Effector memory CD8-positive, alpha-beta T cell (primary cell): ENCODE measurements at regions not wholly inside any gene's neighbourhood (a gene's known extent, or its start where the extent isn't known, plus 50 kb on each side); places are given as distances from the start of the nearest gene placed in this dataset.

Source experiments
- ATAC-seq: fragments of 150-1000 bp; cut with Tn5 transposase; replicated peaks from 2 replicates; pipeline ENCODE4 v1.10.0; 2021; ENCODE audit warnings: mild to moderate bottlenecking, moderate library complexity
- DNase-seq, 3 experiments: peaks; one replicate each; pipeline ENCODE4 v3.0.0; 2021
- H3K27ac Mint-ChIP-seq, 2 donors: one replicate each; pipeline ENCODE4 v1.8.0; 2022; ENCODE audit warnings: mild to moderate bottlenecking in 2 of 2, mixed read lengths in 2 of 2, moderate library complexity in 2 of 2
- H3K27me3 Mint-ChIP-seq, 2 donors: one replicate each; pipeline ENCODE4 v1.8.0; 2022; ENCODE audit warnings: mixed read lengths in 2 of 2
- H3K36me3 Mint-ChIP-seq: one replicate; pipeline ENCODE4 v1.8.0; 2022; ENCODE audit warnings: mild to moderate bottlenecking, moderate library complexity, mixed read lengths; ENCODE audit not compliant: insufficient read depth
- H3K4me1 Mint-ChIP-seq, 2 donors: one replicate each; pipeline ENCODE4 v1.8.0; 2022; ENCODE audit warnings: low read depth in 2 of 2, mixed read lengths in 2 of 2
- H3K4me3 Mint-ChIP-seq, 2 donors: one replicate each; pipeline ENCODE4 v1.8.0; 2022; ENCODE audit warnings: mild to moderate bottlenecking in 2 of 2, mixed read lengths in 2 of 2, moderate library complexity in 2 of 2
- H3K9me3 Mint-ChIP-seq, 2 donors: one replicate each; pipeline ENCODE4 v1.8.0; 2022; ENCODE audit warnings: mixed read lengths in 2 of 2

GRCh38 chr11:129270446-129270845 lies 78.3 kb upstream of the ARHGAP32 start:
- ATAC-seq (no peak), DNase-seq (no peak)
- no peak overlapping the region for H3K27ac Mint-ChIP-seq
- H3K9me3 Mint-ChIP-seq = peaks cover 0 to 2% of the 10 kb centered on the region in 2 donors
- H3K27me3 Mint-ChIP-seq = peaks cover 5 to 11% of the 10 kb centered on the region in 2 donors
- H3K4me3 Mint-ChIP-seq = no peak overlapping the region
- no peaks in the 10 kb centered on the region for H3K36me3 Mint-ChIP-seq
- no peaks in the 10 kb centered on the region for H3K4me1 Mint-ChIP-seq

- H3K4me1 Mint-ChIP-seq = no peaks in the 10 kb centered on the region
- ATAC-seq (no peak), DNase-seq (no peak)
- no peak overlapping the region for H3K4me3 Mint-ChIP-seq
- H3K27me3 Mint-ChIP-seq = peaks cover 0 to 11% of the 10 kb centered on the region in 2 donors
- no peaks in the 10 kb centered on the region for H3K36me3 Mint-ChIP-seq
- peaks cover 0 to 2% of the 10 kb centered on the region in 2 donors for H3K9me3 Mint-ChIP-seq
- H3K27ac Mint-ChIP-seq = no peak overlapping the region
These were observed 76.2 kb upstream of the ARHGAP32 start for GRCh38 chr11:129268371-129268770.

GRCh38 chr11:129267716-129268115 lies 75.6 kb upstream of the ARHGAP32 start:
- Mint-ChIP-seq H3K9me3 (no peaks in the 10 kb centered on the region), H3K27ac (no peak overlapping the region), H3K27me3 (peaks cover 0 to 11% of the 10 kb centered on the region in 2 donors), H3K36me3 (no peaks in the 10 kb centered on the region), H3K4me1 (no peaks in the 10 kb centered on the region), H3K4me3 (no peak overlapping the region)
- DNase-seq (no peak), ATAC-seq (no peak)

GRCh38 chr11:129266536-129266935 lies 74.4 kb upstream of the ARHGAP32 start:
- Mint-ChIP-seq H3K36me3 (no peaks in the 10 kb centered on the region), H3K4me3 (no peak overlapping the region), H3K27ac (no peak overlapping the region), H3K9me3 (no peaks in the 10 kb centered on the region), H3K4me1 (no peaks in the 10 kb centered on the region), H3K27me3 (peaks cover 0 to 11% of the 10 kb centered on the region in 2 donors)
- no peak for DNase-seq
- no peak for ATAC-seq

GRCh38 chr11:129265125-129265788 lies 73.1 kb upstream of the ARHGAP32 start:
- Mint-ChIP-seq H3K27me3 (peaks cover 0 to 2% of the 10 kb centered on the region in 2 donors), H3K4me3 (no peak overlapping the region), H3K36me3 (no peaks in the 10 kb centered on the region), H3K9me3 (no peaks in the 10 kb centered on the region), H3K27ac (no peak overlapping the region), H3K4me1 (no peaks in the 10 kb centered on the region)
- DNase-seq (no peak), ATAC-seq (no peak)

- ATAC-seq = no peak
- no peaks in the 10 kb centered on the region for H3K27me3 Mint-ChIP-seq
- no peak overlapping the region for H3K4me3 Mint-ChIP-seq
- no peaks in the 10 kb centered on the region for H3K4me1 Mint-ChIP-seq
- H3K36me3 Mint-ChIP-seq = no peaks in the 10 kb centered on the region
- no peaks in the 10 kb centered on the region for H3K9me3 Mint-ChIP-seq
- H3K27ac Mint-ChIP-seq = no peak overlapping the region
- DNase-seq = no peak
These were observed 72.0 kb upstream of the ARHGAP32 start for GRCh38 chr11:129264114-129264513.

GRCh38 chr11:129260750-129261149 lies 68.6 kb upstream of the ARHGAP32 start:
- no peak overlapping the region for H3K4me3 Mint-ChIP-seq
- H3K27me3 Mint-ChIP-seq = peaks cover 0 to 10% of the 10 kb centered on the region in 2 donors
- no peak for ATAC-seq
- H3K36me3 Mint-ChIP-seq = no peaks in the 10 kb centered on the region
- H3K9me3 Mint-ChIP-seq = no peaks in the 10 kb centered on the region
- no peaks in the 10 kb centered on the region for H3K4me1 Mint-ChIP-seq
- no peak overlapping the region for H3K27ac Mint-ChIP-seq
- no peak for DNase-seq

GRCh38 chr11:129259931-129260348 lies 67.8 kb upstream of the ARHGAP32 start:
- no peak for ATAC-seq
- H3K4me1 Mint-ChIP-seq = no peaks in the 10 kb centered on the region

GRCh38 chr11:129258205-129258604 lies 66.1 kb upstream of the ARHGAP32 start:
- Mint-ChIP-seq H3K9me3 (no peaks in the 10 kb centered on the region), H3K27me3 (peaks cover 0 to 10% of the 10 kb centered on the region in 2 donors), H3K4me3 (no peak overlapping the region), H3K4me1 (no peaks in the 10 kb centered on the region), H3K27ac (no peak overlapping the region), H3K36me3 (no peaks in the 10 kb centered on the region)
- DNase-seq (no peak), ATAC-seq (no peak)

More at GRCh38 chr11:129259931-129260348, 67.8 kb upstream of the ARHGAP32 start:
- H3K9me3 Mint-ChIP-seq = no peaks in the 10 kb centered on the region
- no peak overlapping the region for H3K27ac Mint-ChIP-seq
- no peaks in the 10 kb centered on the region for H3K36me3 Mint-ChIP-seq
- no peak overlapping the region for H3K4me3 Mint-ChIP-seq
- DNase-seq = no peak
- peaks cover 0 to 10% of the 10 kb centered on the region in 2 donors for H3K27me3 Mint-ChIP-seq

- H3K4me3 Mint-ChIP-seq = no peak overlapping the region
- H3K9me3 Mint-ChIP-seq = no peaks in the 10 kb centered on the region
- no peak overlapping the region for H3K27ac Mint-ChIP-seq
- H3K27me3 Mint-ChIP-seq = peaks cover 0 to 10% of the 10 kb centered on the region in 2 donors
- no peaks in the 10 kb centered on the region for H3K4me1 Mint-ChIP-seq
- ATAC-seq (no peak), DNase-seq (no peak)
- no peaks in the 10 kb centered on the region for H3K36me3 Mint-ChIP-seq
These were observed 65.4 kb upstream of the ARHGAP32 start for GRCh38 chr11:129257512-129257911.

- no peak overlapping the region for H3K27ac Mint-ChIP-seq
- no peak overlapping the region for H3K4me3 Mint-ChIP-seq
- ATAC-seq (no peak), DNase-seq (no peak)
- no peaks in the 10 kb centered on the region for H3K4me1 Mint-ChIP-seq
- no peaks in the 10 kb centered on the region for H3K27me3 Mint-ChIP-seq
- H3K36me3 Mint-ChIP-seq = no peaks in the 10 kb centered on the region
- peaks cover 0 to 2% of the 10 kb centered on the region in 2 donors for H3K9me3 Mint-ChIP-seq
These were observed 60.5 kb upstream of the ARHGAP32 start for GRCh38 chr11:129252621-129253020.

GRCh38 chr11:129251067-129251466 lies 58.9 kb upstream of the ARHGAP32 start:
- no peak for DNase-seq
- Mint-ChIP-seq H3K4me3 (no peak overlapping the region), H3K4me1 (no peaks in the 10 kb centered on the region), H3K27ac (no peak overlapping the region), H3K9me3 (peaks cover 0 to 2% of the 10 kb centered on the region in 2 donors), H3K27me3 (no peaks in the 10 kb centered on the region), H3K36me3 (no peaks in the 10 kb centered on the region)
- no peak for ATAC-seq

- ATAC-seq = no peak
- DNase-seq = no peak
- Mint-ChIP-seq H3K9me3 (peaks cover 0 to 2% of the 10 kb centered on the region in 2 donors), H3K4me1 (no peaks in the 10 kb centered on the region), H3K4me3 (no peak overlapping the region), H3K27me3 (no peaks in the 10 kb centered on the region), H3K36me3 (no peaks in the 10 kb centered on the region), H3K27ac (no peak overlapping the region)
These were observed 57.8 kb upstream of the ARHGAP32 start for GRCh38 chr11:129249923-129250322.

GRCh38 chr11:129249351-129249750 lies 57.2 kb upstream of the ARHGAP32 start:
- H3K27me3 Mint-ChIP-seq = no peaks in the 10 kb centered on the region
- no peaks in the 10 kb centered on the region for H3K36me3 Mint-ChIP-seq
- no peaks in the 10 kb centered on the region for H3K4me1 Mint-ChIP-seq
- H3K9me3 Mint-ChIP-seq = peaks cover 0 to 2% of the 10 kb centered on the region in 2 donors
- DNase-seq (no peak), ATAC-seq (no peak)
- no peak overlapping the region for H3K27ac Mint-ChIP-seq
- no peak overlapping the region for H3K4me3 Mint-ChIP-seq
